NCI-H2196 (cell line): ENCODE measurements at regions not wholly inside any gene's neighbourhood (a gene's known extent, or its start where the extent isn't known, plus 50 kb on each side); places are given as distances from the start of the nearest gene placed in this dataset.
"Not testable (repeated sequence)": the region's sequence is repeated elsewhere in the genome, so short reads cannot be mapped to it uniquely, and the experiment has no call there.

ENCODE experiments used
- DNase-seq: peaks from one replicate; lab custom pipeline; 2025; ENCODE audit not compliant: unreplicated experiment; lab: John Stamatoyannopoulos, UW

GRCh38 chr13:86253497-86253896 is 454.3 kb upstream of the SLITRK6 start:
- not testable (repeated sequence) for DNase-seq

- not testable (repeated sequence) for DNase-seq
These were observed 456.6 kb upstream of the SLITRK6 start for GRCh38 chr13:86255820-86256219.

GRCh38 chr13:86269511-86269910 is 470.3 kb upstream of the SLITRK6 start:
- DNase-seq = no peak

- DNase-seq = no peak
These were observed 483.2 kb upstream of the SLITRK6 start for GRCh38 chr13:86282442-86282841.

- no peak for DNase-seq
These were observed 483.8 kb upstream of the SLITRK6 start for GRCh38 chr13:86283031-86283430.

- no peak for DNase-seq
These were observed 499.5 kb upstream of the SLITRK6 start for GRCh38 chr13:86298725-86299124.

- no peak for DNase-seq
These were observed 499.9 kb upstream of the SLITRK6 start for GRCh38 chr13:86299128-86299527.

- DNase-seq = no peak
These were observed 510.7 kb upstream of the SLITRK6 start for GRCh38 chr13:86309881-86310280.

- DNase-seq = no peak
These were observed 514.2 kb upstream of the SLITRK6 start for GRCh38 chr13:86313421-86313820.

- no peak for DNase-seq
These were observed 519.2 kb upstream of the SLITRK6 start for GRCh38 chr13:86318450-86318849.

GRCh38 chr13:86324191-86324590 is 525.0 kb upstream of the SLITRK6 start:
- no peak for DNase-seq

GRCh38 chr13:86355301-86355700 is 556.1 kb upstream of the SLITRK6 start:
- DNase-seq = no peak

GRCh38 chr13:86357106-86357505 is 557.9 kb upstream of the SLITRK6 start:
- DNase-seq = no peak

GRCh38 chr13:86363749-86364148 is 564.5 kb upstream of the SLITRK6 start:
- DNase-seq = not testable (repeated sequence)

- no peak for DNase-seq
These were observed 569.7 kb upstream of the SLITRK6 start for GRCh38 chr13:86368924-86369323.

GRCh38 chr13:86377451-86377850 is 578.2 kb upstream of the SLITRK6 start:
- DNase-seq = no peak

- no peak for DNase-seq
These were observed 579.4 kb upstream of the SLITRK6 start for GRCh38 chr13:86378628-86379027.

- DNase-seq = peak; percentile 17
These were observed 583.9 kb upstream of the SLITRK6 start for GRCh38 chr13:86383151-86383550.

GRCh38 chr13:86383561-86383960 is 584.3 kb upstream of the SLITRK6 start:
- no peak for DNase-seq

- no peak for DNase-seq
These were observed 598.4 kb upstream of the SLITRK6 start for GRCh38 chr13:86397635-86398034.

- no peak for DNase-seq
These were observed 600.4 kb upstream of the SLITRK6 start for GRCh38 chr13:86399572-86399971.

GRCh38 chr13:86402500-86402899 is 603.3 kb upstream of the SLITRK6 start:
- DNase-seq = no peak

- DNase-seq = no peak
These were observed 604.0 kb upstream of the SLITRK6 start for GRCh38 chr13:86403181-86403580.
